DMS 273 treated with DMSO at 0.1 percent for 48 hours (cell line): ENCODE measurements at regions not wholly inside any gene's neighbourhood (a gene's known extent, or its start where the extent isn't known, plus 50 kb on each side); places are given as distances from the start of the nearest gene placed in this dataset.

Source experiments
- DNase-seq: peaks from one replicate; lab custom pipeline; 2025; lab: John Stamatoyannopoulos, UW

DNA sequence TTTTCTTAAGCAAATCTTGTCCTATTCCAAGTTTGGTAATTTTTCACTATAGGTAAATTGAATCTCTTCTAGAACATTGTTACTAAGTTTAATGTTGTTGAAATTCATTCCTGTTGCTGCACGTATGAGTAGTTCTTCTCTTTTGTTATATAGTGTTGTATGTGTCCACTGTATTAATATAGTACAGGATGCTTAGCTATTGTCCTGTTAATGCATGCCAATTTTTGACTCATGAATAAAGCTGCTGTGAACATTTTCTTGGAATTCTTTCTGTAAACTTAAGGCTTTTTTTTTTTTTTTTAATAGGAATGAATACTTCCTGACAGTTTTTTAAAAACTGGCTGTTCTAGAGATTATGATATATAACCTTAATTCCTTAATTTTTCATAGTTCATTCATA lies 326.9 kb downstream of the SLC4A3 start:
- no peak for DNase-seq

DNA sequence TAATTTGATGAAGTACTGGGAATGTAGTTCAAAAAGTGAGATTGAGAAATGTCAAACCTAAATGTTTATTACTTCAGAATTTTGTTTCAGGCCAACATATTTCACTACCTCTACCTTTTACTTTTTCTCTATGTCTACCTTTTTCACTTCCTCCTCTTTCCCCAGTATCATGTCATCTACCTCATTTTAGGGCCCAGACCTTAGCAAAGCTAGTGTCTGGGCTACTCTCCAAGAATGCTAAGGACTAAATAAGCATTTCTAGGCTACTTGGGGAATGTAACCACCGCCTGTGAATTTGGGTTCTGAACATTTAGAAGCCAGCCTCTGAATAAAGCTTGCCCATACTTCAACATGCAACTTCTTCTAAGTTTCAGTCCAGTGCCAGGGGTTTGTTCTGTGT lies 330.4 kb downstream of the SLC4A3 start:
- no peak for DNase-seq

DNA sequence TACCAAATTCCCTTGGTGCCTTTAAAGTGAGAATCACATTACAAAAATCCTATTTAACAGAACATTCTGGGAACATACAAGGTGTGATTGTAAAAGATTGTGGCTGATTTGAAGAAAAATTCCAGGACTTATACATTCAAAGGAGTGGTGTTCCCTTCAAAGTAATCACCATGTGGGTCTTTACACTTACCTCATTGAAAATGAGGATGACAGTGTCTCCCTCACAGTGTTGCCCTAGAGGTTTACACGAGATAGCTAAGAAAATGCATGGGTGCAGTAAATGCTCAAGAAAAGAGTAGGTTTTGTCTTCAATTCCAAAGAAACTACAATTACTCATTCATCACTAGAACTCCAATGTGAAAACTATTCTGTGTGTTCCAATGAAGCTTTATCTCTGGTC lies 331.5 kb downstream of the SLC4A3 start:
- no peak for DNase-seq

DNA sequence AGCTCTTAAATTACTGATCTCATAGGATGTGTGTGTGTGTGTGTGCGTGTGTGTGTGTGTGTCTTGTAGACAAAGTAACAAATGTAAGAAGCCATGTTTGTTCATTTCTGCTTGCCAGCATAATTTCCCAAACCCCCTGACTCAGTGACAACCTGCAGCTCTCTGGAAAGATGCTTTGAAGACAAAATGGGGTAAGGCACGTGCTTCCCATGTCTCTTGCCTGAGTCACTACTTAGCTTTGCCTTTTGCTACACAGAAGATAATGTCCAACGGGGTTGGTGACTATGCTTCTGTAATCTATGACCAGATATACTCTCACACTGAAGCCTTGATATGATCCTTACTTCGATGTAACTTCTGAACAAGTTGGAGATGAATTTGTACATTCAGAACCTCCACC lies 332.0 kb downstream of the SLC4A3 start:
- DNase-seq = no peak

DNA sequence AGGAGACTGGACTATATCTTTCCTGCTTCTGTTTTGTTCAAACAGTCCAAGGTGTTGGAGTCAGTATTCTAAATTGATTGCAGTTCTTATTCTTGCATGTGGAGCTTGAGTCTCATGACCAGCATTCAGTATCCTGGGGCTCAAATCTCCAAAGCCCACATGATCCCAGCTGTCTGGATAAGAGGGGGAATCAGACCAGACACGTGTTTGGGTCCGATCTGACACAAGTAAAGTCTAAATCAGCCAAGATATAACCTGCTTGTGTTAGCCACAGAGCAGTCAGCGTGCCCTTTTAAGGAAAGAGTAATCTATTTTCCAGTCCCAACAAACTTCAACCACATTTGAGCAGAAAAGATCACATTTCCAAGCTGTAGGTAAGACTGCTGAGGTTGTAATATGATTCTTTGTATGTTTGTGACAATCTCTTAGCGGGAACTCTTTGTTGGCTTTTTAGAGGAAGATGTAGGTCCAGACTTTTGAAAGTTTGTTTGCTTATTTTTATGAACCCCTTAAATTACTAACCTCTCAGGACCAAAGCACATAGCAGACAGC lies 334.6 kb downstream of the SLC4A3 start:
- DNase-seq = no peak

GRCh38 chr2:219962801-219963200 lies 335.4 kb downstream of the SLC4A3 start:
- no peak for DNase-seq

- DNase-seq = no peak
Observed at GRCh38 chr2:219965287-219966194, 338.1 kb downstream of the SLC4A3 start.

- no peak for DNase-seq
Observed at GRCh38 chr2:219967247-219968245, 340.1 kb downstream of the SLC4A3 start.

DNA sequence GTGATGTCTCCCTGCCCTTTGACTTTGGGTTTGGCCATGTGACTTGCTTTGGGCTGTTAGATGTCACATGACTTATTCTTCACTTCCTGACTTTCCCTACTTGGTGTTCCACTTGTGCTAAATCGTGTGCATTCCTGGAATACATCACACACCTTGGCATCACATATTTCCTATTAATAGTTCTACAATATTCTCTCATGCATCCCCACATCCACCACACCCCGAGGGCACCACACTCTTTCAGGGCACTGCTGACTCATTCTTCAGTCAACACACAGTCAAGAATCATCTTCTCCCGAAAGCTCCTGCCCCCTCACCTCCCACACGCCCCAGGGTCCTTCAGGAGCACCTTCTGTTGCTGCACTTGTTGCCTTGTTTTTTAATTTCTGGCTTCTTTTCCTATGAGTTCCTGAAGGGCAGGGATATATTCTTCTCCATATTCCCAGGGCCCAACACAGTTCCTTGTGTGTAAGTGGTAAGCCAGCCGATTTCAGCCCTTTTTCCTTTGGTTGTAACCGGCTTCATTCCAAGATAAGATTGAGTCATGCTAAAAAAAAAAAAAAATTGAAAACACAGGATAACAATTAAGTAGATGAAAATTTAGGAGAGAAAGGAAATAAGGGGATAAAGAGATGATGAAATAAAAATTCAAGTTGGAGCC lies 341.4 kb downstream of the SLC4A3 start:
- DNase-seq = no peak

DNA sequence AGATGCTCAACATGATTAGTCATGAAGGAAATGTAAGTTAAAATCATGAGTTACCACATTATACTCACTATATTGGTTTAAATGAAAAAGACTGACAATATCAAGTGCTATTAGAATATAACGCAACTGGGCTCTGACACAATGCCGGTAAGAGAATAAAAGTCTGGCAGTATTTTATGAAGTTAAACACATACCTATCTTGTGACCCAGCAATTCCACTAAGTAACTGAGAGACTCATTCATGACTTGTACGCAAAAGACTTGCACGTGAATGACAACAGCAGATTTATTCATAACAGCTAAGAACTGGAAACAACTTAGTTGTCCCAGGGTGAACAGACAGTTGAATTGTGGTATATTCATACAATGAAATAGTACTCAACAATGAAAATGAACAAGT lies 342.1 kb downstream of the SLC4A3 start:
- DNase-seq = no peak

DNA sequence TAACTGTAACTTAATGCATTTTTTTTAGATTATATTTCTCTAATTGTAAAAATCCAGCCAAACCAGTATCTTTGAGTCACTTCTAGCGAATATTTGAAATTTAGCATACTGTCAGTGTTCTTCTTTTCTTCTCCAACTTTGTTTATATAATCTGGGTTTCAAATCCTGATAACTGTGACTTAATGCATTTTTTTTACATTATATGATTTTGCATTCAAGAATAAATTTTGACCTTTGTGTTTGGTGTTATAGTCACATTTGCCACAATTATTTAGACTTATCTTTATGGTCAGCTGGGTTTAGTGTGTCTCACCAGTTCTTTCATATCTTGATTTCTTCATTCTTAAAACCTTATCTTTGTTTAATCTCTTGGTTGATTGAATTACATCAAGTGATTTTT lies 345.7 kb downstream of the SLC4A3 start:
- no peak for DNase-seq

DNA sequence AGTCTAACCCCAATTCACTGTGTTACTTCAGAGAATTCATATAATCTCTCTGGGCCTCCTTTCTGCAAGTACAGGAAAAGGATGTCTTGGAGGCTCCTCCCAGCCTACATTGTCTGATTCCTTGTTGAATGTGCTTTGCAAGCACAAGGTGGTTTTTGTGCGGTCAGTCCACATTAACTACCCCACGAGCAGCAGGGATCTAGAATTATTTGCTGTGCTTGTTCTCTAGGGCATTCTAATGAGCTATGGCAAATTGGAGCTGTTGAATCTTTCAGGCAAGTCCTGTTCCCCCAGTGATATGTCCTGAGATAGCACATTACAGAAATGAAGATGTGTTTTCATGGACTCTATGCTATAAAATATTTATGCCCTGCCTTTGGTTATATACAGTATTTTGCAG lies 349.4 kb downstream of the SLC4A3 start:
- DNase-seq = no peak

DNA sequence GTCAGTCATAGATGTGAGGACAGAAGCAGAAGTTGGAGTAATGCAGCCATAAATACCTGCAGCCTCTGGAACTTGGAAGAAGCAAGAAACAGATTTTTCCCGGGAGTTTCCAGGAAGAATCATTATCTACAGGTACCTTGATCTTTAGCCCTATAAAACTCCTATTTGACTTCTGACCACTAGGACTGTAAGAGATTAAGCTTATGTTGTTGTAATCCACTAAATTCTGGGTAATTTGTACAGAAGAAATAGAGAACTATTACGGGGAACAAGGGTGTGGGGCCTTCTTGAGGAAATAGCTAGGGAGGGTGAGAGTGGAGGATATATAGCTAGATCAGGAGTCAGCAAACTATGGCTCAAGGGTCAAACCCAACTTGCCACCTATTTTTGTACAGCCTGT lies 353.2 kb downstream of the SLC4A3 start:
- DNase-seq = no peak

- DNase-seq = no peak
Observed at GRCh38 chr2:219983836-219984235, 356.4 kb downstream of the SLC4A3 start.

DNA sequence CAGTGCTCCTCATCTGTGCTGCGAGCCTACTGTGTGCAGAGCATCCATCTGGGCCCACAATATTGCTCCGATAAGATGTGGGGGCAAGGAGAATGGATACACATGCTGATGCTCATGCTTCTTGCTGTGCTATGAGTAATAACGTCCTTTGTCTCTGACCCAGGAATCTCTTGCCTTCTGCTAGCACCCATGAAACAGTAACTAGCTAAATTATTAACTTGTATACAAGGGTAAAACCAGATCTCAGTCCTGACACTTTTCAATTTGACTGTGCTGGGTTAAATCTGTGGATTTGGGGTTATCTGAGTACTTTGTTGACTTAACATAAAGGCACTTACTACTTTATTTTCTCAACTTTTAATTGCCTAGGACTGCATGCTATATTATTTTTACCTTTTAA lies 357.6 kb downstream of the SLC4A3 start:
- no peak for DNase-seq

GRCh38 chr2:219987830-219988229 lies 360.4 kb downstream of the SLC4A3 start:
- no peak for DNase-seq

DNA sequence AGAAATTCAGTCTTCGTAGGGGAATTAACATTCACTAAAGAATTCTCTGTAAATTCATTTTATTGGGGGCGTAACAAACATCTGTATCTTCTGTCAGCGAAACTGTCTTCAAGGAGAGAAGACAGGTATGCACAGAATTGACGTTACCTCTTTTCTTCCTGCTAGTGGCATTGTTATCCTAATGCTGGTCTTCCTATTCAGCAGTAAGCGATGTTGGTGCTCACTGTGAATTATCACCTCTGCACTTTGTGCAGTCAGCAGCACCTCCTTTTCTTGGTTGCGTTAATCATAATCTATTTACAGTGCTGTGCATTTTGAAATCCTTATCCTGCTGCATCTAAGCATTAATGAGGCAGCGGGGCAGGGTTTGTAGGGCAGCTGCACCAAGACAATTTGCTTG lies 362.3 kb downstream of the SLC4A3 start:
- DNase-seq = no peak

DNA sequence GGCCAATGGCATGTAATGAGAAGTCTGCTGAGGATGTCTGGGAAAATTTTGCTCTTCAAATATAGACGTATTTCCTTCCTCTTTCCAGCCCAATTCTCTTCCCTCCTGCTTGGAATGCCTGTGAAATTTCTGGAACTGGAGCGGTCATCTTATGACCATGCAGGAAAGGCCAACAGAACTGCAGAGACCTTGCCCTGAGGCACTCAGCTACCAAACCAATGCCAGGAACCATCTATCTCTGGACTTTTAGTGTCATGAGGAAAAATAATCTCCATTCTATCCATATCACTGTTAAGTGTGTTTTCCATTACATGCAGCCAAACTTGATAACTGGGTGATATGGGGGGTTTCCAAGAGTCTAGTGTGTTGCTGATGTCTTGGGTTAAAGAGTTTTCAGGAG lies 363.7 kb downstream of the SLC4A3 start:
- DNase-seq = no peak

- no peak for DNase-seq
Observed at GRCh38 chr2:219995399-219995798, 368.0 kb downstream of the SLC4A3 start.

DNA sequence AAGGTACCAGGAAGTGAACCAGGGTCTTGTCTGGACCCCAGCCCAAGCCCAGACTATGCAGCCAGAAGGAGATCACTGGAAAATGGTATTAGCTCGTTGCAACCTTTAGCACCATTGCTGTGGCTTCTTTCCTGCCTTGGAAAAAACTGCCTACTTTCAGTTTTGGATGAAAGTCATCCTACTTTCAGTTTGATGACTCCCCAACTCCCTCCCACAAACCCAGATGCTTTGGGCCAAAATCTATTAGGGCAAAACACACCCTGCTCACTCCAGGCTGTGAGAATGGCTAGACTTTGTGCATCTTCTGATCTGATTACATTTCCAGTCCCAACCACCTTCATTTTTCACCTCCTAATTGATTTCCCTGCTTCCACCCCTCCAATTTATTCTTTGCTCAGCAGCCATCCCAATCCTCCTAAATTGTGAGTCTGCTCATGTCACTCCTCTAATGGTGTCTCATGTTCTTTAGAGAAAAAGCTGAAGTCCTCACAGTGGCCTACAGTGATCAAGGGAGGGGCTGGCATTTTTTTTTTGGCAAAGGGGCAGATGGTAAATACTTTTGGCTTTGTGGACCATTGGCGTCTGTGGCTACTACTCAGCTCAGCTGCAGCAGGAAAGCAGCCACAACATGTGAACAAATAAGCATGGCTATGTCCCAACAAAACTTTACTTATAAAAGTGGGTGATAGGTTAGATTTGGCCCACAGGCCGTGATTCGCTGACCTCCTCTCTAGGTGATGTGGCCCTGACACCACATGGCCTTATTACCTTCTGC lies 368.7 kb downstream of the SLC4A3 start:
- no peak for DNase-seq

DNA sequence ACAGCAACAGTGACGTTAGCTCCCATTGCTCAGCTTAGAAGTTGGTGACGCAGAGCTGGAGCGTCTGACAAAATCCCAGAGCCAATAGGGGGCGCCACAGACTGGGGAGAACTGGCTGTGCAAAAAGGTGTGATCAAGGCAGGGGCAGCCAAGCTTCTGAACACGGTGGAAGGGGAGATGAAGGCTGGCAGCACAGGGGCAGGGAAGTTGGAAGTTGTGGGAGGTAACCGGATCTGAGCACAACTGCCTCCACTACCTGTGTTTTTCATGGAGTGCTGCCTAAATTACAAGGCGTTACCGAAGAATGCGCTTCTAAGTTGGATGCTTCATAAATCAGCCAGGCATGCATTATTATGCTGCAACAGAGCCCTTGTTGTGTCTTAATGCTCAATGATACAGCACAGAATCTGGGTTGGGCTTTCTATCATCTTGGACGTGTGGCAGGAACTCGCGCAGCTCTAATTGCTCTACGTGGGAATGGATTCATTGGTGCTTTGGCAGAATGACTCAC lies 370.0 kb downstream of the SLC4A3 start:
- DNase-seq = no peak
